GM12878 (cell line): ENCODE measurements at regions not wholly inside any gene's neighbourhood (a gene's known extent, or its start where the extent isn't known, plus 50 kb on each side); places are given as distances from the start of the nearest gene placed in this dataset.

ENCODE experiments used
- ATAC-seq: fragments of 200-7000 bp; cut with Tn5 transposase; 3 replicates; pipeline ENCODE4 v1.9.1; 2020; ENCODE audit warnings: mild to moderate bottlenecking, moderate library complexity
- BruUV-seq: library from RNA; stranded (reverse); fragments of 400-500 nt; replicated peaks from 2 replicates; lab custom pipeline; 2021; lab: Mats Ljungman, UMichigan
- CTCF ChIA-PET: fragments of 300-600 bp; sonication (Branson Sonifier 250); formaldehyde crosslinking; extraction: SDS; loops from one replicate; lab custom pipeline; 2021; ENCODE audit warnings: inconsistent platforms; lab: Yijun Ruan, JAX
- POLR2A ChIA-PET: fragments of 350-600 bp; formaldehyde crosslinking; extraction: SDS; loops from one replicate; lab custom pipeline; 2021; ENCODE audit warnings: inconsistent platforms; lab: Charles Lee
- RAD21 ChIA-PET: fragments of 300-600 bp; sonication (Branson Sonifier 250); formaldehyde crosslinking; loops from one replicate; lab custom pipeline; 2023; ENCODE audit warnings: antibody characterized with exemption; ENCODE audit not compliant: unreplicated experiment; lab: Charles Lee
- SMC1A ChIA-PET: fragments of 300-600 bp; sonication (Branson Sonifier 250); formaldehyde crosslinking; loops from one replicate; lab custom pipeline; 2023; ENCODE audit not compliant: unreplicated experiment, uncharacterized antibody; lab: Charles Lee
- DNase-seq: peaks from one replicate; pipeline ENCODE4 v3.0.0-alpha.2; 2011; ENCODE audit warnings: low read depth, low spot score
- FAIRE-seq: peaks from 3 replicates; lab custom pipeline; 2011; peaks lifted over from hg19 to GRCh38; lab: Jason Lieb, UNC
- H2AFZ ChIP-seq: 2 replicates; pipeline ENCODE4 v1.6.0; 2011; ENCODE audit warnings: low read depth, low read length, control low read depth; ENCODE audit not compliant: control insufficient read depth
- H3K27ac ChIP-seq: 2 replicates; pipeline ENCODE4 v1.5.1; 2011; ENCODE audit warnings: control low read depth; ENCODE audit not compliant: control insufficient read depth, insufficient read depth
- H3K27me3 ChIP-seq, 2 experiments: replicated peaks in 1 of 2; 2 replicates each; pipeline versions ENCODE4 v1.6.0 to v1.6.1; 2011; ENCODE audit warnings: low read length in 1 of 2; ENCODE audit not compliant: control insufficient read depth in 2 of 2, insufficient read depth in 2 of 2
- H3K36me3 ChIP-seq, 2 experiments: 2 replicates each; pipeline ENCODE4 v1.5.1; 2011; ENCODE audit warnings: low read length in 1 of 2; ENCODE audit not compliant: control insufficient read depth in 2 of 2, insufficient read depth in 2 of 2
- H3K4me1 ChIP-seq: 2 replicates; pipeline ENCODE4 v1.6.1; 2011; ENCODE audit warnings: mild to moderate bottlenecking, low read length, moderate library complexity, mixed read lengths; ENCODE audit not compliant: control insufficient read depth, insufficient read depth
- H3K4me2 ChIP-seq: 2 replicates; pipeline ENCODE4 v1.6.0; 2011; ENCODE audit warnings: control low read depth; ENCODE audit not compliant: control insufficient read depth, insufficient read depth
- H3K4me3 ChIP-seq: fragments of 200-600 bp; sonication (generic); 2 replicates; pipeline ENCODE4 v1.5.1; 2016
- H3K79me2 ChIP-seq: 2 replicates; pipeline ENCODE4 v1.6.0; 2011; ENCODE audit warnings: low read length; ENCODE audit not compliant: control insufficient read depth, insufficient read depth
- H3K9ac ChIP-seq: 2 replicates; pipeline ENCODE4 v1.8.0; 2011; ENCODE audit warnings: low read length, control low read depth, mixed read lengths; ENCODE audit not compliant: control insufficient read depth, insufficient read depth
- H3K9me3 ChIP-seq: replicated peaks from 3 replicates; pipeline ENCODE4 v1.5.1; 2011; ENCODE audit warnings: mild to moderate bottlenecking, low read length; ENCODE audit not compliant: control insufficient read depth, insufficient read depth
- H4K20me1 ChIP-seq: 2 replicates; pipeline ENCODE4 v1.6.0; 2011; ENCODE audit not compliant: control insufficient read depth, insufficient read depth
- ATF7 ChIP-seq: fragments of 450-650 bp; IDR thresholded peaks from 2 replicates; pipeline ENCODE4 v1.6.1; 2016; ENCODE audit warnings: low read depth, mild to moderate bottlenecking
- CHD4 ChIP-seq: fragments of 200-600 bp; sonication (generic); IDR thresholded peaks from 2 replicates; pipeline ENCODE4 v1.6.1; 2016; ENCODE audit warnings: mild to moderate bottlenecking
- CREM ChIP-seq: IDR thresholded peaks from 2 replicates; pipeline ENCODE4 v1.6.1; 2014; ENCODE audit warnings: antibody characterized with exemption, low read depth
- IKZF2 ChIP-seq, 2 experiments: fragments of 450-650 bp; IDR thresholded peaks; 2 replicates each; pipeline ENCODE4 v1.6.1; 2017; ENCODE audit warnings: mild to moderate bottlenecking in 2 of 2, moderate library complexity in 2 of 2
- KDM1A ChIP-seq: fragments of 200-600 bp; sonication (generic); IDR thresholded peaks from 2 replicates; pipeline ENCODE4 v1.6.1; 2016; ENCODE audit warnings: borderline replicate concordance
- MEF2B ChIP-seq: fragments of 450-650 bp; IDR thresholded peaks from 2 replicates; pipeline ENCODE4 v1.6.1; 2018; ENCODE audit warnings: mild to moderate bottlenecking, moderate library complexity; ENCODE audit not compliant: partially characterized antibody, poor library complexity, severe bottlenecking
- POLR2A ChIP-seq: IDR thresholded peaks from 2 replicates; pipeline ENCODE4 v1.6.1; 2011; ENCODE audit warnings: low read depth, mild to moderate bottlenecking, low read length
- RAD51 ChIP-seq: fragments of 450-650 bp; IDR thresholded peaks from 2 replicates; pipeline ENCODE4 v1.6.1; 2016; ENCODE audit warnings: moderate library complexity, mild to moderate bottlenecking, inconsistent platforms
- RFX5 ChIP-seq: IDR thresholded peaks from 2 replicates; pipeline ENCODE4 v1.6.1; 2011; ENCODE audit warnings: low read depth, low read length, improper control_type of control experiment
- SIN3A ChIP-seq: IDR thresholded peaks from 2 replicates; pipeline ENCODE4 v1.6.1; 2012; ENCODE audit warnings: low read depth, low read length, improper control_type of control experiment
- SKIL ChIP-seq: fragments of 450-650 bp; IDR thresholded peaks from 2 replicates; pipeline ENCODE4 v1.6.1; 2017; ENCODE audit warnings: mild to moderate bottlenecking, low read depth, inconsistent platforms; ENCODE audit not compliant: poor library complexity, severe bottlenecking
- SUPT20H ChIP-seq: IDR thresholded peaks from 2 replicates; pipeline ENCODE4 v1.6.1; 2011; ENCODE audit warnings: low read depth, mild to moderate bottlenecking, low read length, moderate library complexity, borderline replicate concordance; ENCODE audit not compliant: control insufficient read depth
- ZSCAN29 ChIP-seq: fragments of 450-650 bp; IDR thresholded peaks from 2 replicates; pipeline ENCODE4 v1.6.1; 2017; ENCODE audit warnings: mild to moderate bottlenecking, moderate library complexity
- WGBS: methylation state at CpG from one replicate; pipeline ENCODE4 v1.1.6; 2016; ENCODE audit warnings: low lambda C conversion rate; ENCODE audit not compliant: insufficient replicate concordance, insufficient coverage; ENCODE audit errors: missing lambda C conversion rate; 5-methylcytosine and 5-hydroxymethylcytosine counted together
- in situ Hi-C: fragments of 300-500 bp; cut with MboI; formaldehyde crosslinking; loops from 9 replicates; pipeline ENCODE4 v1.14.3; 2018; ENCODE audit warnings: mixed read lengths
- intact Hi-C: fragments of 100-400 bp; cut with micrococcal nuclease; formaldehyde crosslinking; loops from one replicate; pipeline ENCODE4 v1.14.2; 2022; ENCODE audit not compliant: unreplicated experiment
- TF ChIP-seq, protein P1 (sequence below): fragments of 450-650 bp; IDR thresholded peaks from 2 replicates; pipeline ENCODE4 v1.6.1; 2016; ENCODE audit warnings: mild to moderate bottlenecking, moderate library complexity, borderline replicate concordance

DNA sequence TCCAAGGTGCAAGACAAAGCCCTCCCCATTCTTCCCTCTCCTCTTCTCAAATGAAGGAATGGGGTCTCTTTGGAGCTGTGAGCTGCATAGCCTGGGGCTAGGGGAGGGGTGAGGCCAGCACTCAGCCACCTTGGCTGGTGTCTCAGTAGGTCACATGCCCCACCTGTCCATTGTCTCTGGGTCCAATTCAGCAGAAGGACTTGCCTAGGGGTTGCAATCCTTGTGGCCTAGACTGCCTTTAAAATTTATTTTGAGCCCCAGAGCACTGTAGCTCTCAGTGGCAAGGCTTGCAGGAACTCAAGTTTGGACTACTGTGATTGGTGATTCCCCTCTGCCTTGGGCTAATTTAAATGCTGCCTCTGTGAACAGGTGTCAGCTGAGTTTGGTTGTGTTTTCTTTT is 336.7 kb downstream of the DDX10 start:
- Histone ChIP-seq H3K9ac (no peak overlapping the region), H4K20me1 (no peaks in the 10 kb centered on the region), H3K36me3 (no peaks in the 10 kb centered on the region), H3K4me3 (no peak overlapping the region), H3K4me2 (no peak overlapping the region), H3K9me3 (no peaks in the 10 kb centered on the region), H3K4me1 (no peaks in the 10 kb centered on the region), H3K27me3 (no peaks in the 10 kb centered on the region), H3K79me2 (no peaks in the 10 kb centered on the region), H2AFZ (no peak overlapping the region), H3K27ac (no peak overlapping the region)
- no peak for TF ChIP-seq CHD4
- no peak for TF ChIP-seq POLR2A
- no peak for TF ChIP-seq SKIL
- TF ChIP-seq ZSCAN29 = no peak
- TF ChIP-seq CREM = no peak
- no peak for TF ChIP-seq RAD51
- intact Hi-C loops = no loop called here
- ATAC-seq = no peak
- FAIRE-seq = no peak
- ChIA-PET SMC1A (interaction anchor here (0.6 kb wide), 1 partner anchor 13 kb away, joined by 3 read pairs; no protein-coding TSS in a partner anchor), POLR2A (no interaction called here), RAD21 (no interaction called here), CTCF (interaction anchor here (1.2 kb wide), 1 partner anchor 304 kb away, joined by 3 read pairs; no protein-coding TSS in a partner anchor)
- in situ Hi-C loops = no loop called here
- BruUV-seq = no TSS peak
- no peak for DNase-seq

DNA sequence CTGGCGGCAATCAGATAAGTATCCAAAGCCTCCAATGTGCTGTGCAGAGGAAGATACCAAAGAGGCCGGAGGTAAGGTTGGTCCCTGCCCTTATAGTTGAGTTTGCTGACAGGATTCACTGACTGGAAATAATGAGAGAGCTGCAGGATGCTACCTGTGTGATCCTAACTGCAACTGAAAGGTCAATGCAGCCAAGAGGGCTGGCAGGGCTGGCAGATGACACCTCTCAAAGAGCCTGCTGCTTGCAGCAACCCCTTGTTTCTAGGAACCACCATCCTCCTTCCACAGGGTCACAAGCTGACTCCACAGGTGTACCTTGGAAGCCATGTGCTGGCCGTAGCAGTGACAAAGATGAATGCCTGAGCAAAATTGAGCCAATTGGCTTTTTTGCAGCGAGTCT is 348.1 kb downstream of the DDX10 start:
- no peaks in the 10 kb centered on the region for H3K79me2 ChIP-seq
- H2AFZ ChIP-seq = no peak overlapping the region
- H4K20me1 ChIP-seq = no peaks in the 10 kb centered on the region
- CTCF ChIA-PET = no interaction called here
- RAD21 ChIA-PET = no interaction called here
- no peak overlapping the region for H3K27ac ChIP-seq
- no peak overlapping the region for H3K9ac ChIP-seq
- ATAC-seq (no peak), DNase-seq (no peak), FAIRE-seq (no peak)
- no peaks in the 10 kb centered on the region for H3K36me3 ChIP-seq
- no peaks in the 10 kb centered on the region for H3K27me3 ChIP-seq
- intact Hi-C loops = no loop called here
- POLR2A ChIA-PET = no interaction called here
- H3K4me3 ChIP-seq = no peak overlapping the region
- 24% methylated on average over 4 of the region's 4 CpGs for WGBS
- in situ Hi-C loops = no loop called here
- no peaks in the 10 kb centered on the region for H3K9me3 ChIP-seq
- H3K4me2 ChIP-seq = no peak overlapping the region
- no TSS peak for BruUV-seq
- no peaks in the 10 kb centered on the region for H3K4me1 ChIP-seq
- SMC1A ChIA-PET = no interaction called here
- TF ChIP-seq MEF2B (no peak), KDM1A (no peak), ATF7 (no peak), IKZF2 (IDR thresholded peaks at IDR 0.05) (no peak), SIN3A (no peak), SUPT20H (no peak), RFX5 (no peak)
- TF ChIP-seq, protein P1, sequence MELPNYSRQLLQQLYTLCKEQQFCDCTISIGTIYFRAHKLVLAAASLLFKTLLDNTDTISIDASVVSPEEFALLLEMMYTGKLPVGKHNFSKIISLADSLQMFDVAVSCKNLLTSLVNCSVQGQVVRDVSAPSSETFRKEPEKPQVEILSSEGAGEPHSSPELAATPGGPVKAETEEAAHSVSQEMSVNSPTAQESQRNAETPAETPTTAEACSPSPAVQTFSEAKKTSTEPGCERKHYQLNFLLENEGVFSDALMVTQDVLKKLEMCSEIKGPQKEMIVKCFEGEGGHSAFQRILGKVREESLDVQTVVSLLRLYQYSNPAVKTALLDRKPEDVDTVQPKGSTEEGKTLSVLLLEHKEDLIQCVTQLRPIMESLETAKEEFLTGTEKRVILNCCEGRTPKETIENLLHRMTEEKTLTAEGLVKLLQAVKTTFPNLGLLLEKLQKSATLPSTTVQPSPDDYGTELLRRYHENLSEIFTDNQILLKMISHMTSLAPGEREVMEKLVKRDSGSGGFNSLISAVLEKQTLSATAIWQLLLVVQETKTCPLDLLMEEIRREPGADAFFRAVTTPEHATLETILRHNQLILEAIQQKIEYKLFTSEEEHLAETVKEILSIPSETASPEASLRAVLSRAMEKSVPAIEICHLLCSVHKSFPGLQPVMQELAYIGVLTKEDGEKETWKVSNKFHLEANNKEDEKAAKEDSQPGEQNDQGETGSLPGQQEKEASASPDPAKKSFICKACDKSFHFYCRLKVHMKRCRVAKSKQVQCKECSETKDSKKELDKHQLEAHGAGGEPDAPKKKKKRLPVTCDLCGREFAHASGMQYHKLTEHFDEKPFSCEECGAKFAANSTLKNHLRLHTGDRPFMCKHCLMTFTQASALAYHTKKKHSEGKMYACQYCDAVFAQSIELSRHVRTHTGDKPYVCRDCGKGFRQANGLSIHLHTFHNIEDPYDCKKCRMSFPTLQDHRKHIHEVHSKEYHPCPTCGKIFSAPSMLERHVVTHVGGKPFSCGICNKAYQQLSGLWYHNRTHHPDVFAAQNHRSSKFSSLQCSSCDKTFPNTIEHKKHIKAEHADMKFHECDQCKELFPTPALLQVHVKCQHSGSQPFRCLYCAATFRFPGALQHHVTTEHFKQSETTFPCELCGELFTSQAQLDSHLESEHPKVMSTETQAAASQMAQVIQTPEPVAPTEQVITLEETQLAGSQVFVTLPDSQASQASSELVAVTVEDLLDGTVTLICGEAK = no peak
